ENCODE measurements at regions not wholly inside any gene's neighbourhood (a gene's known extent, or its start where the extent isn't known, plus 50 kb on each side); places are given as distances from the start of the nearest gene placed in this dataset.

DNA sequence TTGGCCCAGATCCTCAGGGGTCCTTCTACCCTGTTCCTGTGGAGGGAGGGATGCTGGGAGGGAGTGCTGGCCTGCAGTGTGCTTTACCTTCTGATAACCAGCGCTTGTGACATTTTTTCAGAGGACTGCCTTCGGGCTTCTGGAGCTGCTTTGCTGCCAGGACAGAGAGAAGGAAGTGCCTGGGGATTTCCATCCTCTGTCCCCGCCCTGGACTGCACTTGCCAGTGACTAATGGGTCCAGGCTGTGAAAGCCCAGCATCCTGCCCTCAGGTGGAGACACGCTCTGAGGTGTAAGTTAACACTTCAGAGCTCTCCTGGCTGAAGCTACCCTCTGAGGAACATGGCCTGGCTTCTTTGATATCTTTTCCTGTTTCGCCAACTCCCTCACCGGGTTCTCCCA lies 158.7 kb upstream of the SYT13 start:
- DNase-seq (no peak), ATAC-seq (ENCODE audit: low read depth) (no peak)
- Histone ChIP-seq H4K8ac (ENCODE audit: low read depth in 2 of 2, low read length in 2 of 2) (no peak overlapping the region), H3K4me2 (ENCODE audit: low read depth, low read length) (no peak overlapping the region), H3K4ac (ENCODE audit: low read depth, low read length) (no peak overlapping the region), H3K14ac (replicated peaks; ENCODE audit: low read depth, low read length) (no peak overlapping the region), H2AK5ac (ENCODE audit: low read depth, low read length) (no peak overlapping the region), H2BK5ac (ENCODE audit: low read depth, low read length, poor library complexity, severe bottlenecking) (no peak overlapping the region), H3K4me3 (ENCODE audit: insufficient read depth, low read depth, low read length) (no peak overlapping the region), H2BK15ac (ENCODE audit: low read depth, low read length) (no peak overlapping the region), H3K56ac (ENCODE audit: extremely low read depth, insufficient read depth, low read length) (no peak overlapping the region), H3K18ac (ENCODE audit: low read depth, low read length) (no peak overlapping the region), H2BK20ac (ENCODE audit: low read depth, low read length) (no peak overlapping the region), H3K79me1 (ENCODE audit: low read depth in 1 of 2, low read length in 2 of 2) (no peaks in the 10 kb centered on the region), H3K9ac (ENCODE audit: low read depth, low read length) (no peak overlapping the region), H3K9me3 (ENCODE audit: control insufficient read depth, insufficient read depth, low read length) (no peaks in the 10 kb centered on the region), H4K91ac (ENCODE audit: insufficient read depth, low read depth, low read length) (no peak overlapping the region), H4K5ac (ENCODE audit: low read depth, low read length) (no peak overlapping the region), H2AFZ (replicated peaks; ENCODE audit: low read length, poor library complexity) (no peak overlapping the region), H3K9me1 (ENCODE audit: insufficient read depth, low read length) (no peaks in the 10 kb centered on the region), H3K27me3 (ENCODE audit: control insufficient read depth, insufficient read depth, low read length) (peaks cover 6% of the 10 kb centered on the region; the same call in 1 of the 2 replicates), H3K27ac (ENCODE audit: insufficient read depth, low read length) (no peak overlapping the region), H2BK120ac (ENCODE audit: low read depth, low read length) (no peak overlapping the region), H3K4me1 (ENCODE audit: control insufficient read depth, insufficient read depth, low read length) (no peaks in the 10 kb centered on the region), H3K23ac (ENCODE audit: low read depth, low read length) (no peak overlapping the region), H3K36me3 (ENCODE audit: control insufficient read depth, insufficient read depth, low read length) (no peaks in the 10 kb centered on the region), H2AK9ac (replicated peaks; ENCODE audit: low read depth, low read length, poor library complexity) (no peak overlapping the region), H4K20me1 (ENCODE audit: insufficient read depth, low read length) (no peaks in the 10 kb centered on the region)
- no peak for TF ChIP-seq BHLHE40 (IDR thresholded peaks at IDR 0.05; ENCODE audit: low read depth, low read length)
- no peak for TF ChIP-seq RCOR1 (IDR thresholded peaks at IDR 0.05; ENCODE audit: insufficient replicate concordance, low read length)
- TF ChIP-seq RFX5 (IDR thresholded peaks at IDR 0.05; ENCODE audit: low read depth, low read length) = no peak
- TF ChIP-seq, protein P1, sequence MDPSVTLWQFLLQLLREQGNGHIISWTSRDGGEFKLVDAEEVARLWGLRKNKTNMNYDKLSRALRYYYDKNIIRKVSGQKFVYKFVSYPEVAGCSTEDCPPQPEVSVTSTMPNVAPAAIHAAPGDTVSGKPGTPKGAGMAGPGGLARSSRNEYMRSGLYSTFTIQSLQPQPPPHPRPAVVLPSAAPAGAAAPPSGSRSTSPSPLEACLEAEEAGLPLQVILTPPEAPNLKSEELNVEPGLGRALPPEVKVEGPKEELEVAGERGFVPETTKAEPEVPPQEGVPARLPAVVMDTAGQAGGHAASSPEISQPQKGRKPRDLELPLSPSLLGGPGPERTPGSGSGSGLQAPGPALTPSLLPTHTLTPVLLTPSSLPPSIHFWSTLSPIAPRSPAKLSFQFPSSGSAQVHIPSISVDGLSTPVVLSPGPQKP (IDR thresholded peaks at IDR 0.05; ENCODE audit: borderline replicate concordance, low read depth, low read length) = no peak
- TF ChIP-seq RAD21 (IDR thresholded peaks at IDR 0.05; ENCODE audit: low read length) = no peak
- TF ChIP-seq MAZ (IDR thresholded peaks at IDR 0.05; ENCODE audit: borderline replicate concordance, low read depth, low read length) = no peak
- TF ChIP-seq POLR2A (IDR thresholded peaks at IDR 0.05; ENCODE audit: low read depth, low read length) = no peak
- TF ChIP-seq NFE2L2 (IDR thresholded peaks at IDR 0.05; ENCODE audit: low read depth, low read length) = no peak
- no peak for TF ChIP-seq MAFK (IDR thresholded peaks at IDR 0.05; ENCODE audit: low read depth, low read length)
- TF ChIP-seq CEBPB (IDR thresholded peaks at IDR 0.05; ENCODE audit: low read depth, low read length) = no peak
- TF ChIP-seq, protein P2, sequence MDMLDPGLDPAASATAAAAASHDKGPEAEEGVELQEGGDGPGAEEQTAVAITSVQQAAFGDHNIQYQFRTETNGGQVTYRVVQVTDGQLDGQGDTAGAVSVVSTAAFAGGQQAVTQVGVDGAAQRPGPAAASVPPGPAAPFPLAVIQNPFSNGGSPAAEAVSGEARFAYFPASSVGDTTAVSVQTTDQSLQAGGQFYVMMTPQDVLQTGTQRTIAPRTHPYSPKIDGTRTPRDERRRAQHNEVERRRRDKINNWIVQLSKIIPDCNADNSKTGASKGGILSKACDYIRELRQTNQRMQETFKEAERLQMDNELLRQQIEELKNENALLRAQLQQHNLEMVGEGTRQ (IDR thresholded peaks at IDR 0.05; ENCODE audit: low read depth, low read length) = no peak
- no peak for TF ChIP-seq SMC3 (IDR thresholded peaks at IDR 0.05; ENCODE audit: low read depth, low read length)
- in situ Hi-C loops (cut with MboI; ENCODE audit: low sequenced_read_pairs) (no loop called here), dilution Hi-C loops (cut with HindIII; ENCODE audit: low sequenced_read_pairs, unreplicated experiment) (no loop called here), intact Hi-C loops (cut with micrococcal nuclease) (no loop called here)
- no TSS peak for BruUV-seq (replicated peaks)
- ChIA-PET POLR2A (ENCODE audit: unreplicated experiment) (no interaction called here), CTCF (no interaction called here)
- WGBS, 2 experiments (ENCODE audit: extremely low coverage in 2 of 2, insufficient read length in 1 of 2) = 63% methylated on average over 2 of the region's 6 CpGs; no CpG with 5 or more reads in 1 of the 2 experiments

All from IMR-90 (cell line).